ENCODE measurements at regions not wholly inside any gene's neighbourhood (a gene's known extent, or its start where the extent isn't known, plus 50 kb on each side); places are given as distances from the start of the nearest gene placed in this dataset.

GRCh38 chr15:47300596-47300995 is 416.7 kb upstream of the SEMA6D start (continued):
- no peak for TF ChIP-seq BCL3 (IDR thresholded peaks at IDR 0.05)
- TF ChIP-seq CEBPB (IDR thresholded peaks at IDR 0.05), result no peak
- TF ChIP-seq EP300 (IDR thresholded peaks at IDR 0.05), result no peak

- no peak overlapping the region for H3K27ac ChIP-seq
- DNase-seq (ENCODE audit: low read depth in 1 of 2, low spot score in 1 of 2), result no peak
- FAIRE-seq, result no peak
- no peak overlapping the region for H3K4me2 ChIP-seq
- 10% methylated on average over 3 of the region's 3 CpGs for WGBS (ENCODE audit: missing lambda C conversion rate)
- TF ChIP-seq NPAS2 (CRISPR knock-in tag; IDR thresholded peaks at IDR 0.05; ENCODE audit: borderline replicate concordance) (no peak), HOXB13 (CRISPR knock-in tag; IDR thresholded peaks at IDR 0.05; ENCODE audit: low read depth) (no peak), MAFK (IDR thresholded peaks at IDR 0.05; ENCODE audit: partially characterized antibody) (no peak), HES2 (IDR thresholded peaks at IDR 0.05) (no peak), KDM5A (IDR thresholded peaks at IDR 0.05) (no peak), HEYL (CRISPR knock-in tag; IDR thresholded peaks at IDR 0.05) (no peak), POLR2A (IDR thresholded peaks at IDR 0.05; ENCODE audit: low read length) (no peak), NFE2L2 (conservative IDR thresholded peaks at IDR 0.05; ENCODE audit: low read length) (no peak), RFX5 (IDR thresholded peaks at IDR 0.05) (no peak)
- H3K4me1 ChIP-seq, result no peaks in the 10 kb centered on the region
- no peaks in the 10 kb centered on the region for H3K9me3 ChIP-seq
- CTCF ChIA-PET, result no interaction called here
- POLR2A ChIA-PET, result no interaction called here
- ATAC-seq, result no peak
- H3K4me3 ChIP-seq, result no peak overlapping the region
These were observed 415.8 kb upstream of the SEMA6D start for GRCh38 chr15:47301481-47301880.

GRCh38 chr15:47304656-47305055 is 412.6 kb upstream of the SEMA6D start:
- no peak overlapping the region for H3K4me3 ChIP-seq
- H3K27ac ChIP-seq, result no peak overlapping the region
- DNase-seq (ENCODE audit: low read depth in 1 of 2, low spot score in 1 of 2) (no peak), ATAC-seq (no peak), FAIRE-seq (no peak)
- POLR2A ChIA-PET, result no interaction called here
- H3K4me1 ChIP-seq, result no peaks in the 10 kb centered on the region
- H3K9me3 ChIP-seq, result no peaks in the 10 kb centered on the region
- TF ChIP-seq ZNF302 (CRISPR knock-in tag; IDR thresholded peaks at IDR 0.05) (no peak), TFCP2L1 (CRISPR knock-in tag; IDR thresholded peaks at IDR 0.05) (no peak), MAZ (IDR thresholded peaks at IDR 0.05; ENCODE audit: borderline replicate concordance, low read depth, low read length) (no peak)
- CTCF ChIA-PET, result no interaction called here
- no peak overlapping the region for H3K4me2 ChIP-seq

- Histone ChIP-seq H3K9me3 (no peaks in the 10 kb centered on the region), H3K27ac (no peak overlapping the region), H3K4me2 (no peak overlapping the region), H3K4me3 (no peak overlapping the region), H3K4me1 (no peaks in the 10 kb centered on the region)
- 20% methylated on average over 3 of the region's 3 CpGs for WGBS (ENCODE audit: missing lambda C conversion rate)
- ATAC-seq (no peak), DNase-seq (ENCODE audit: low read depth in 1 of 2, low spot score in 1 of 2) (no peak), FAIRE-seq (no peak)
- ChIA-PET CTCF (interaction anchor here (0.6 kb wide), 1 partner anchor 15 kb away, joined by 3 read pairs; no protein-coding TSS in a partner anchor), POLR2A (no interaction called here)
- TF ChIP-seq JUNB (IDR thresholded peaks at IDR 0.05) (no peak), HOXB13 (CRISPR knock-in tag; IDR thresholded peaks at IDR 0.05; ENCODE audit: low read depth) (no peak), ZC3H11A (IDR thresholded peaks at IDR 0.05) (no peak), ZFP36 (IDR thresholded peaks at IDR 0.05; ENCODE audit: borderline replicate concordance, partially characterized antibody) (no peak), ELK1 (IDR thresholded peaks at IDR 0.05; ENCODE audit: low read depth, low read length) (no peak), KDM5A (IDR thresholded peaks at IDR 0.05) (no peak), MAZ (IDR thresholded peaks at IDR 0.05; ENCODE audit: borderline replicate concordance, low read depth, low read length) (no peak), ZSCAN20 (CRISPR knock-in tag; IDR thresholded peaks at IDR 0.05) (no peak), PBX3 (IDR thresholded peaks at IDR 0.05) (no peak), RNF2 (IDR thresholded peaks at IDR 0.05; ENCODE audit: borderline replicate concordance, low read depth) (no peak), SMC3 (IDR thresholded peaks at IDR 0.05) (no peak), MYC (IDR thresholded peaks at IDR 0.05; ENCODE audit: borderline replicate concordance, low read length) (no peak), SREBF2 (IDR thresholded peaks at IDR 0.05) (no peak), EHF (CRISPR knock-in tag; IDR thresholded peaks at IDR 0.05) (no peak), BHLHE40 (IDR thresholded peaks at IDR 0.05; ENCODE audit: low read depth, low read length) (no peak), JUN (IDR thresholded peaks at IDR 0.05) (no peak), KDM1A (IDR thresholded peaks at IDR 0.05; ENCODE audit: low read depth) (no peak)
These were observed 405.1 kb upstream of the SEMA6D start for GRCh38 chr15:47312161-47312560.

Data from A549 (cell line).